WTC11 (cell line): ENCODE measurements at regions not wholly inside any gene's neighbourhood (a gene's known extent, or its start where the extent isn't known, plus 50 kb on each side); places are given as distances from the start of the nearest gene placed in this dataset.

ENCODE experiments used
- ATAC-seq: fragments of 200-7000 bp; cut with Tn5 transposase; 2 replicates; pipeline ENCODE4 v1.10.0; 2021; ENCODE audit warnings: mild to moderate bottlenecking, moderate library complexity
- CTCF ChIA-PET: fragments of 300-600 bp; sonication (Branson Sonifier 250); formaldehyde crosslinking; loops from one replicate; lab custom pipeline; 2021; ENCODE audit warnings: antibody characterized with exemption; lab: Charles Lee
- POLR2A ChIA-PET: fragments of 350-600 bp; sonication (Branson Sonifier 250); formaldehyde crosslinking; loops from one replicate; lab custom pipeline; 2021; ENCODE audit warnings: antibody characterized with exemption; lab: Charles Lee
- DNase-seq: peaks from one replicate; pipeline ENCODE4 v3.0.0; 2021; ENCODE audit warnings: low spot score
- H3K27ac Mint-ChIP-seq: 2 replicates; pipeline ENCODE4 v1.8.0; 2021; ENCODE audit warnings: mixed read lengths
- H3K27me3 Mint-ChIP-seq: 2 replicates; pipeline ENCODE4 v1.8.0; 2021; ENCODE audit warnings: low read depth, mild to moderate bottlenecking, moderate library complexity, mixed read lengths
- H3K36me3 Mint-ChIP-seq: 2 replicates; pipeline ENCODE4 v1.8.0; 2021; ENCODE audit warnings: mixed read lengths
- H3K4me1 Mint-ChIP-seq: 2 replicates; pipeline ENCODE4 v1.8.0; 2022; ENCODE audit warnings: mixed read lengths
- H3K4me3 Mint-ChIP-seq: 2 replicates; pipeline ENCODE4 v1.8.0; 2021; ENCODE audit warnings: mild to moderate bottlenecking, moderate library complexity, mixed read lengths
- H3K9me3 Mint-ChIP-seq: 2 replicates; pipeline ENCODE4 v1.8.0; 2021; ENCODE audit warnings: mixed read lengths
- PRRX2 ChIP-seq: fragments of 250-450 bp; sonication (Bioruptor Pico); IDR thresholded peaks from 2 replicates; pipeline ENCODE4 v1.8.0; 2021; ENCODE audit warnings: mild to moderate bottlenecking
- SMAD3 ChIP-seq: sonication (generic); formaldehyde crosslinking; IDR thresholded peaks from 2 replicates; pipeline ENCODE4 v1.8.0; 2022; ENCODE audit warnings: missing genetic modification reagents, mild to moderate bottlenecking, borderline replicate concordance
- SMAD4 ChIP-seq: sonication (generic); formaldehyde crosslinking; IDR thresholded peaks from 2 replicates; pipeline ENCODE4 v1.8.0; 2022; ENCODE audit warnings: mild to moderate bottlenecking, missing genetic modification reagents
- TCF7 ChIP-seq: sonication (generic); formaldehyde crosslinking; IDR thresholded peaks from 2 replicates; pipeline ENCODE4 v1.8.0; 2022; ENCODE audit warnings: mild to moderate bottlenecking, low read depth, missing genetic modification reagents, moderate library complexity
- ZNF121 ChIP-seq: sonication (generic); formaldehyde crosslinking; IDR thresholded peaks from 2 replicates; pipeline ENCODE4 v1.8.0; 2023; ENCODE audit warnings: missing genetic modification reagents
- ZNF138 ChIP-seq: sonication (generic); formaldehyde crosslinking; conservative IDR thresholded peaks from 2 replicates; pipeline ENCODE4 v1.8.1; 2022; ENCODE audit warnings: mild to moderate bottlenecking, moderate library complexity, missing genetic modification reagents
- ZNF232 ChIP-seq: sonication (generic); formaldehyde crosslinking; IDR thresholded peaks from 2 replicates; pipeline ENCODE4 v1.8.0; 2022; ENCODE audit warnings: mild to moderate bottlenecking, missing genetic modification reagents
- ZNF263 ChIP-seq: sonication (generic); formaldehyde crosslinking; IDR thresholded peaks from 2 replicates; pipeline ENCODE4 v1.8.1; 2022; ENCODE audit warnings: low read depth, mild to moderate bottlenecking, moderate library complexity, missing genetic modification reagents
- ZNF317 ChIP-seq: sonication (generic); formaldehyde crosslinking; IDR thresholded peaks from 2 replicates; pipeline ENCODE4 v1.8.1; 2023; ENCODE audit warnings: low read depth, mild to moderate bottlenecking, moderate library complexity, missing genetic modification reagents, borderline replicate concordance
- ZNF423 ChIP-seq: fragments of 250-450 bp; sonication (Bioruptor Pico); IDR thresholded peaks from 2 replicates; pipeline ENCODE4 v2.1.2; 2022; ENCODE audit warnings: mild to moderate bottlenecking, moderate library complexity
- TF ChIP-seq, protein P1 (sequence below): sonication (generic); formaldehyde crosslinking; IDR thresholded peaks from 2 replicates; pipeline ENCODE4 v1.8.1; 2023; ENCODE audit warnings: mild to moderate bottlenecking, moderate library complexity, missing genetic modification reagents
- TF ChIP-seq, protein P2 (sequence below): fragments of 250-450 bp; sonication (Bioruptor Pico); IDR thresholded peaks from 2 replicates; pipeline ENCODE4 v1.9.0; 2021; ENCODE audit warnings: mild to moderate bottlenecking
- TF ChIP-seq, protein P3 (sequence below): sonication (generic); formaldehyde crosslinking; IDR thresholded peaks from 2 replicates; pipeline ENCODE4 v1.8.1; 2022; ENCODE audit warnings: mild to moderate bottlenecking, moderate library complexity, missing genetic modification reagents
- TF ChIP-seq, protein P4 (sequence below): fragments of 250-450 bp; sonication (Bioruptor Pico); IDR thresholded peaks from 2 replicates; pipeline ENCODE4 v1.9.0; 2021; ENCODE audit warnings: mild to moderate bottlenecking, borderline replicate concordance
- TF ChIP-seq, protein P5 (sequence below): sonication (generic); formaldehyde crosslinking; IDR thresholded peaks from 2 replicates; pipeline ENCODE4 v1.8.1; 2022; ENCODE audit warnings: missing genetic modification reagents, borderline replicate concordance
- TF ChIP-seq, protein P6 (sequence below): fragments of 250-450 bp; sonication (Bioruptor Pico); IDR thresholded peaks from 2 replicates; pipeline ENCODE4 v1.9.0; 2021; ENCODE audit warnings: moderate library complexity, mild to moderate bottlenecking, inconsistent platforms, borderline replicate concordance
- TF ChIP-seq, protein P7 (sequence below): fragments of 250-450 bp; sonication (Bioruptor Pico); conservative IDR thresholded peaks from 2 replicates; pipeline ENCODE4 v1.9.0; 2021; ENCODE audit warnings: mild to moderate bottlenecking
- TF ChIP-seq, protein P8 (sequence below): sonication (generic); formaldehyde crosslinking; conservative IDR thresholded peaks from 2 replicates; pipeline ENCODE4 v1.8.1; 2022; ENCODE audit warnings: mild to moderate bottlenecking, missing genetic modification reagents

DNA sequence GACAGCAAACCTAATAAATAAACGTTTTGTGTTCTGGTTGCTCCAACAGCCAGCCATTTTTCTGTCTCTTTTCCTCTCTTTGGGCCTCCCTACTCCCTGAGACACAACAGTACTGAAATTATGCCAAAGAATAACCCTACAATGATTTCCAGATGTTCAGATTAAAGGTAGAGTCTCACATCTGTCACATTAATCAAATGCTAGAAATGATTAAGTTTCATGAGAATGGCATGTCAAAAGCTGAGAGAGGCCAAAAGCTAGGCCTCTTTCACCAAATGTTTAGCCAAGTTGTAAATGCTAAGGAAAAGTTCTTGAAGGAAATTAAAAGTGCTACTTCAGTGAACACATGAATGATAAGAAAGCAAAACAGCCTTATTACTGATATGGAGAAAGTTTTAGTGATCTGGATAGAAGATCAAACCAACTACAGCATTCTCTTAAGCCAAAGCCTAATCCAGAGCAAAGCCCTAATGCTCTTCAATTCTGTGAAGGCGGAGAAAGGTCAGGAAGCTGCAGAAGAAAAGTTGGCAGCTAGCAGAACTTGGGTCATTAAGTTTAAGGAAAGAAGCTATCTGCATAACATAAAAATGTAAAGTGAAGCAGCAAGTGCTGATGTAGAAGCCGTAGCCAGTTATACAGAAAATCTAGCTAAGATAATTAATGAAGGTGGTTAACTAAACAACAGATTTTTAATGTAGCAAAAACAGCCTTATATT lies 182.1 kb upstream of the NUDT6 start:
- Mint-ChIP-seq H3K4me1 (peaks cover 14% of the 10 kb centered on the region), H3K9me3 (no peaks in the 10 kb centered on the region), H3K4me3 (no peak overlapping the region), H3K27me3 (no peaks in the 10 kb centered on the region), H3K36me3 (no peaks in the 10 kb centered on the region), H3K27ac (peak overlapping the region; percentile 1)
- ChIA-PET POLR2A (interaction anchor here (0.6 kb wide), 1 partner anchor 302 kb away, joined by 4 read pairs; no protein-coding TSS in a partner anchor), CTCF (interaction anchor here (0.8 kb wide), 1 partner anchor 241 kb away, joined by 3 read pairs; no protein-coding TSS in a partner anchor)
- ATAC-seq = no peak
- no peak for TF ChIP-seq TCF7 (CRISPR knock-in tag)
- TF ChIP-seq ZNF423 (CRISPR knock-in tag) = no peak
- TF ChIP-seq, protein P1, sequence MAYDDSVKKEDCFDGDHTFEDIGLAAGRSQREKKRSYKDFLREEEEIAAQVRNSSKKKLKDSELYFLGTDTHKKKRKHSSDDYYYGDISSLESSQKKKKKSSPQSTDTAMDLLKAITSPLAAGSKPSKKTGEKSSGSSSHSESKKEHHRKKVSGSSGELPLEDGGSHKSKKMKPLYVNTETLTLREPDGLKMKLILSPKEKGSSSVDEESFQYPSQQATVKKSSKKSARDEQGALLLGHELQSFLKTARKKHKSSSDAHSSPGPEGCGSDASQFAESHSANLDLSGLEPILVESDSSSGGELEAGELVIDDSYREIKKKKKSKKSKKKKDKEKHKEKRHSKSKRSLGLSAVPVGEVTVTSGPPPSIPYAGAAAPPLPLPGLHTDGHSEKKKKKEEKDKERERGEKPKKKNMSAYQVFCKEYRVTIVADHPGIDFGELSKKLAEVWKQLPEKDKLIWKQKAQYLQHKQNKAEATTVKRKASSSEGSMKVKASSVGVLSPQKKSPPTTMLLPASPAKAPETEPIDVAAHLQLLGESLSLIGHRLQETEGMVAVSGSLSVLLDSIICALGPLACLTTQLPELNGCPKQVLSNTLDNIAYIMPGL (CRISPR knock-in tag) = no peak
- TF ChIP-seq, protein P2, sequence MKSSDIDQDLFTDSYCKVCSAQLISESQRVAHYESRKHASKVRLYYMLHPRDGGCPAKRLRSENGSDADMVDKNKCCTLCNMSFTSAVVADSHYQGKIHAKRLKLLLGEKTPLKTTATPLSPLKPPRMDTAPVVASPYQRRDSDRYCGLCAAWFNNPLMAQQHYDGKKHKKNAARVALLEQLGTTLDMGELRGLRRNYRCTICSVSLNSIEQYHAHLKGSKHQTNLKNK (CRISPR knock-in tag) = no peak
- no peak for TF ChIP-seq PRRX2 (CRISPR knock-in tag)
- TF ChIP-seq, protein P3, sequence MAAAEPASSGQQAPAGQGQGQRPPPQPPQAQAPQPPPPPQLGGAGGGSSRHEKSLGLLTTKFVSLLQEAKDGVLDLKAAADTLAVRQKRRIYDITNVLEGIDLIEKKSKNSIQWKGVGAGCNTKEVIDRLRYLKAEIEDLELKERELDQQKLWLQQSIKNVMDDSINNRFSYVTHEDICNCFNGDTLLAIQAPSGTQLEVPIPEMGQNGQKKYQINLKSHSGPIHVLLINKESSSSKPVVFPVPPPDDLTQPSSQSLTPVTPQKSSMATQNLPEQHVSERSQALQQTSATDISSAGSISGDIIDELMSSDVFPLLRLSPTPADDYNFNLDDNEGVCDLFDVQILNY = no peak
- no peak for TF ChIP-seq SMAD4
- no peak for DNase-seq

DNA sequence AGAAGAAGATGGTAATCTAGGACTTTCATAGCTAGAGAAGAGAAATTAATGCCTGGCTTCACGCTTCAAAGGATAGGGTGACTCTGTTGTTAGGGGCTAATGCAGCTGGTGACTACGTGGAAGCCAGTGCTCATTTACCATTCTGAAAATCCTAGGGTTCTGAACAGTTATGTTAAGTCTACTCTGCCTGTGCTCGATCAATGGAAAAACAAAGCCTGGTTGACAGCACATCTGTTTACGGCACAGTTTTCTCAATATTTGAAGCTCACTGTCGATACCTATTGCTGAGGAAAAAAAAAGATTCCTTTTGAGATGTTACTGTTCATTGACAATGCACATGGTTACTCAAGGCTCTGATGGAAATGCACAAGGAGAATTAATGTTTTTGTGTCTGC lies 182.6 kb upstream of the NUDT6 start:
- no peaks in the 10 kb centered on the region for H3K36me3 Mint-ChIP-seq
- DNase-seq (no peak), ATAC-seq (no peak)
- H3K4me3 Mint-ChIP-seq = no peak overlapping the region
- POLR2A ChIA-PET = interaction anchor here (0.6 kb wide), 1 partner anchor 301 kb away, joined by 4 read pairs; no protein-coding TSS in a partner anchor
- no peak overlapping the region for H3K27ac Mint-ChIP-seq
- no peaks in the 10 kb centered on the region for H3K27me3 Mint-ChIP-seq
- CTCF ChIA-PET = interaction anchor here (0.8 kb wide), 1 partner anchor 240 kb away, joined by 3 read pairs; no protein-coding TSS in a partner anchor
- no peaks in the 10 kb centered on the region for H3K9me3 Mint-ChIP-seq
- H3K4me1 Mint-ChIP-seq = peaks cover 14% of the 10 kb centered on the region
- TF ChIP-seq ZNF232 (CRISPR knock-in tag) = no peak
- TF ChIP-seq, protein P4, sequence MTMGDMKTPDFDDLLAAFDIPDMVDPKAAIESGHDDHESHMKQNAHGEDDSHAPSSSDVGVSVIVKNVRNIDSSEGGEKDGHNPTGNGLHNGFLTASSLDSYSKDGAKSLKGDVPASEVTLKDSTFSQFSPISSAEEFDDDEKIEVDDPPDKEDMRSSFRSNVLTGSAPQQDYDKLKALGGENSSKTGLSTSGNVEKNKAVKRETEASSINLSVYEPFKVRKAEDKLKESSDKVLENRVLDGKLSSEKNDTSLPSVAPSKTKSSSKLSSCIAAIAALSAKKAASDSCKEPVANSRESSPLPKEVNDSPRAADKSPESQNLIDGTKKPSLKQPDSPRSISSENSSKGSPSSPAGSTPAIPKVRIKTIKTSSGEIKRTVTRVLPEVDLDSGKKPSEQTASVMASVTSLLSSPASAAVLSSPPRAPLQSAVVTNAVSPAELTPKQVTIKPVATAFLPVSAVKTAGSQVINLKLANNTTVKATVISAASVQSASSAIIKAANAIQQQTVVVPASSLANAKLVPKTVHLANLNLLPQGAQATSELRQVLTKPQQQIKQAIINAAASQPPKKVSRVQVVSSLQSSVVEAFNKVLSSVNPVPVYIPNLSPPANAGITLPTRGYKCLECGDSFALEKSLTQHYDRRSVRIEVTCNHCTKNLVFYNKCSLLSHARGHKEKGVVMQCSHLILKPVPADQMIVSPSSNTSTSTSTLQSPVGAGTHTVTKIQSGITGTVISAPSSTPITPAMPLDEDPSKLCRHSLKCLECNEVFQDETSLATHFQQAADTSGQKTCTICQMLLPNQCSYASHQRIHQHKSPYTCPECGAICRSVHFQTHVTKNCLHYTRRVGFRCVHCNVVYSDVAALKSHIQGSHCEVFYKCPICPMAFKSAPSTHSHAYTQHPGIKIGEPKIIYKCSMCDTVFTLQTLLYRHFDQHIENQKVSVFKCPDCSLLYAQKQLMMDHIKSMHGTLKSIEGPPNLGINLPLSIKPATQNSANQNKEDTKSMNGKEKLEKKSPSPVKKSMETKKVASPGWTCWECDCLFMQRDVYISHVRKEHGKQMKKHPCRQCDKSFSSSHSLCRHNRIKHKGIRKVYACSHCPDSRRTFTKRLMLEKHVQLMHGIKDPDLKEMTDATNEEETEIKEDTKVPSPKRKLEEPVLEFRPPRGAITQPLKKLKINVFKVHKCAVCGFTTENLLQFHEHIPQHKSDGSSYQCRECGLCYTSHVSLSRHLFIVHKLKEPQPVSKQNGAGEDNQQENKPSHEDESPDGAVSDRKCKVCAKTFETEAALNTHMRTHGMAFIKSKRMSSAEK = no peak
- no peak for TF ChIP-seq ZNF121 (CRISPR knock-in tag)
- TF ChIP-seq, protein P5, sequence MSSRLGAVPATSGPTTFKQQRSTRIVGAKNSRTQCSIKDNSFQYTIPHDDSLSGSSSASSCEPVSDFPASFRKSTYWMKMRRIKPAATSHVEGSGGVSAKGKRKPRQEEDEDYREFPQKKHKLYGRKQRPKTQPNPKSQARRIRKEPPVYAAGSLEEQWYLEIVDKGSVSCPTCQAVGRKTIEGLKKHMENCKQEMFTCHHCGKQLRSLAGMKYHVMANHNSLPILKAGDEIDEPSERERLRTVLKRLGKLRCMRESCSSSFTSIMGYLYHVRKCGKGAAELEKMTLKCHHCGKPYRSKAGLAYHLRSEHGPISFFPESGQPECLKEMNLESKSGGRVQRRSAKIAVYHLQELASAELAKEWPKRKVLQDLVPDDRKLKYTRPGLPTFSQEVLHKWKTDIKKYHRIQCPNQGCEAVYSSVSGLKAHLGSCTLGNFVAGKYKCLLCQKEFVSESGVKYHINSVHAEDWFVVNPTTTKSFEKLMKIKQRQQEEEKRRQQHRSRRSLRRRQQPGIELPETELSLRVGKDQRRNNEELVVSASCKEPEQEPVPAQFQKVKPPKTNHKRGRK (CRISPR knock-in tag) = no peak
- no peak for TF ChIP-seq ZNF263 (CRISPR knock-in tag)
- TF ChIP-seq, protein P6, sequence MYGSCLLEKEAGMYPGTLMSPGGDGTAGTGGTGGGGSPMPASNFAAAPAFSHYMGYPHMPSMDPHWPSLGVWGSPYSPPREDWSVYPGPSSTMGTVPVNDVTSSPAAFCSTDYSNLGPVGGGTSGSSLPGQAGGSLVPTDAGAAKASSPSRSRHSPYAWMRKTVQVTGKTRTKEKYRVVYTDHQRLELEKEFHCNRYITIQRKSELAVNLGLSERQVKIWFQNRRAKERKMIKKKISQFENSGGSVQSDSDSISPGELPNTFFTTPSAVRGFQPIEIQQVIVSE = no peak
- TF ChIP-seq, protein P1 (CRISPR knock-in tag) = no peak
- TF ChIP-seq, protein P7, sequence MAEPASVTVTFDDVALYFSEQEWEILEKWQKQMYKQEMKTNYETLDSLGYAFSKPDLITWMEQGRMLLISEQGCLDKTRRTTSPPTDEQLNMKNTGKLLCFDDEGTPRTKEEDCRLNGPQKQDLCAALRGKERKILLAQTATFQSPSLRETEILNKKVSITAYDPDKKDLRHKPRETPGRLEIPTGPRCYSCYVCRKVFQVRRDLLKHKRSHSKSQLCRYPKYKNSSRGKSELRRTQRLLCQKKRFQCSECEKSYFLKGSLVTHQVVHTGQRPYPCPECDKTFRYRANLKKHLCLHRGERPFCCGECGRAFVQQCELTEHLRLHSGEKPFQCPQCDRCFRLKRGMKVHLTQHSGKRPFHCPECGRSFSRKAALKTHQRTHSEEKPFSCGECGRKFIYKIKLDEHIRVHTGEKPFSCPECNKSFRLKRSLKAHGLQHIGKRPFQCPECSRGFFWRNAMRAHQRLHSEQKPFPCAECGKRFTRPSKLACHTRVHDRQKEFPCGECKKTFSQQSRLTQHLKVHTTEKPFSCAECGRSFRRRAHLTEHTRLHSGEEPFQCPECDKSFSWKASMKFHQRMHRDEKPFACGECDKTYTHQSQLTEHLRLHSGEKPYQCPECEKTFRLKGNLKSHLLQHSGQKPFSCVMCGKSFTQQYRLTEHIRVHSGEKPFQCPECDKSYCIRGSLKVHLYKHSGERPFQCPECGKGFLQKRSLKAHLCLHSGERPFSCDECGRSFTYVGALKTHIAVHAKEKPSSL (CRISPR knock-in tag) = no peak
- TF ChIP-seq ZNF138 (CRISPR knock-in tag) = no peak
- TF ChIP-seq SMAD3 (CRISPR knock-in tag) = no peak
- TF ChIP-seq, protein P8, sequence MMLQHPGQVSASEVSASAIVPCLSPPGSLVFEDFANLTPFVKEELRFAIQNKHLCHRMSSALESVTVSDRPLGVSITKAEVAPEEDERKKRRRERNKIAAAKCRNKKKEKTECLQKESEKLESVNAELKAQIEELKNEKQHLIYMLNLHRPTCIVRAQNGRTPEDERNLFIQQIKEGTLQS (CRISPR knock-in tag) = no peak
- no peak for TF ChIP-seq ZNF317 (CRISPR knock-in tag)
